Activated T-cell treated with anti-CD3 and anti-CD28 coated beads for 24 hours (primary cell): ENCODE measurements at regions not wholly inside any gene's neighbourhood (a gene's known extent, or its start where the extent isn't known, plus 50 kb on each side); places are given as distances from the start of the nearest gene placed in this dataset.

ENCODE experiments used
- DNase-seq: peaks from one replicate; pipeline ENCODE4 v3.0.0-alpha.2; 2020; ENCODE audit warnings: low read depth

DNA sequence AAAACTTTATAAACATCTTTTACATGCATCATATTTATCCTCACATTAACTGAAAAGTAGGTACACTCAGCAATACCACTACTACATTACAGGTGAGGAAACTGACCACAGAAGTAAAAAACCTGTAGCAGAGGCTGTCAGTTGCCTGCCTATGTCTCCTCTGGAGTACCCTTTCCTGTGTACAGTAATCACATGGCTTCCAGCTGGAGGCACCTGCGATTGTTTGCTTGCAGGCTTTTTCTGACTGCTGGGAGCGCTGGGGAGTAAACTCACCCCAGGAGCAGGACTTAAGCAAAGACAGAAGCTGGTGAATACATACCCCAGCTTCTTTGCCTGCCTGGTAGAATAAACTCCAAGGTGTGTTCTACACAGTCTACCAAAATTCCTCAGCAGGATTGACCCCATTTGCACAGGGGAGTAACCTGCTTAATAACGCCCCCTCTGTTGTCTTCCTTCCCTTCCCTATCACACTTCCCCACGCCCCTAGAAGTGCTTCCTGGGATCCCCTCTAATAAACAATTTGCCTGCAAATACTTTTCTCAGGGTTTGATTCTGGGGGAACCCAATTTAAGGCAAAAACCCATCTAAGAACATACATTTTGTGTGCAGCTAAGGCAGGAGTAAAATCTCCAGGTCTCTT is 138.9 kb downstream of the PTH2R start:
- no peak for DNase-seq

DNA sequence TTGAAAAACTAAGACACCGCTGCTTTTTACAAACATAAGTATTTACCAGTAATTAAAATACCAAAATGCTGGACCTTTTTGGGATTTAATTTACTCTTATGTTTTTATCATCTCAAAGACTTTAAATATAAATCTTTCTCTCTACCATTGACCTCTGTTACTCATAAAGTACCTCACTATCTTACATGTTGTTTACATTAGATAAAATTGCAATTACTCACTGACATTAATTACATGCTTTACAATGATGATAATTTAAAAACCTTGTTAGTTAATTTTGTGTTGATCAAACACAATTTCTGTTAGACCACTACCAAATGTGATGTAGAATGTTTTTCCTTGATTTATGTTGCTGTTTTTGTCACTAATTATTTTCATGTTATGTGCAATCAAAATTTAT is 139.5 kb downstream of the PTH2R start:
- DNase-seq, result no peak

DNA sequence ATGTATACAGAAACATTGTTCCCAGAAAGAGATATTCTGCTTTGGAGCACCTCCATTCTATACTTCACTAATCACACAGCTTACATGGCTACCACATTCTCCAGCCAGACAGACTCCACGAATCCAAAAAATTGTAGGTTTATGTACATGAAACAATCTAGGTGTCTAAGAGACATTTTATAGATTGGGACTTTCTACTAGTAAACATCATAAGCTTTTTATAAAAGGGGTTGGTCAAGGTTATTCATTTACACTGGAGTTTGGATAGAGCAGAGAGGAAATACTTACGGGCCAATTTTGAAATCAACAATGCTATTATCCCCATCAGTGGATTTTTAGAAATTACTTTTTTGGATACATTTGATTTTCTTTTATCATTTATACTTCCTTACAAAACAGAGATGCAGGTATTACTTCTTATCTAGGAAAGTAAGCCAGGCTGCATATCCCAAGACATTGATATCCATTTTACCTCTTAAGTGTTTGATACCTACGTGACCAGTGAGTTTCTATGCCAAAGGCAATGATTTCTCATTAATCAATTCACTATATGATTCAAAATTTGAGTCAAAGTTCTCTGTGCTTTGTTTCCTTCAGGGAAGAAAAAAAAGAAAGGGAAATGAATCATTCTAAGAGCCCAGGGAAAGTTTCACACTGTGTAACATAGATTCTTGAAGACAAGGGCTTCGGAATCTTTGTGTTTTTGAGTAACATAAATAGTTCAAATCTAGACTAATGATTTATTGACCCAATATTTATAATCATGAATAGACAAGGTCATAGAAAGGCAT is 140.5 kb downstream of the PTH2R start:
- no peak for DNase-seq

DNA sequence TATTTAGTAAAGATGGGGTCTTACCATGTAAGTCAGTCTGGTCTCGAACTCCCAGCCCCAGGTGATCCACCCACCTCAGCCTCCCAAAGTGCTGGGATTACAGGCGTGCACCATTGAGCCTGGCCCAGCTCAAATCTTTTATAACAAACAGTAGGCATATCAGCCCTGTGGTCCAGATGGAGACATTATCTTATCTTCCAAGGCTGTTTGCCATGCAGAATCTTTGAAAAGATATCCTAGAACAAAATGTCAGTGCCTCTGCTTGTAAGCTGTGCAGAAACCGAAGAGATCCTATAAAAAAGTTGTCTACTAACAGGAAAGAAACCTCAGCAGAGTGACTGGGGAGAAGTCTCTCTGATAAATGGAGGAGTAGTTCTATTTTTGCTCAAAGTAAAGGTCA is 142.1 kb downstream of the PTH2R start:
- no peak for DNase-seq

DNA sequence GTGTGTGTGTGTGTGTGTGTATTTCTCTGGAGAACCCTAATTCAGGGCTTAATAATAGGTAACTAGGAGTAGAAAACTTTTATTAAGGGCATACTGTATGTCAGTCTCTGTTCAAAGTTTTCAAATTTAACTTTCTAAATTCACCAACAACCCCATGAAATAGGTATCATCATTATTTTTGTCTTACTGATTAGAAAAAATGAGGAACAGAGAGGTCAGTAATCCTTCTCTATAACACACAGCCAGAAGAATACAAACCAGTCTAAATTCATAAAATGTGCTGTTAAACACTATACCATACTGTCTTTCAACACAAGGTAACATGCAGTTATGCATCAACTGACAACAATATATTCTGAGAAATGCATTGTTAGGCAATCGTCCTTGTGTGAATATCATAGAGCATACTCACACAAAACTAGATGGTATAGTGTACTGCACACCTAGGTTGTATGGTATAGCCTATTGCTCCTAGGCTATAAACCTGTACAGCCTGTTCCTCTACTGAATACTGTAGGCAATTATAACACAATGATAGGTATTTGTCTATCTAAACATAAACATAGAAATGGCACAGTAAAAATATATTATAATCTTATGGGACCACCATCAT is 143.1 kb downstream of the PTH2R start:
- no peak for DNase-seq

DNA sequence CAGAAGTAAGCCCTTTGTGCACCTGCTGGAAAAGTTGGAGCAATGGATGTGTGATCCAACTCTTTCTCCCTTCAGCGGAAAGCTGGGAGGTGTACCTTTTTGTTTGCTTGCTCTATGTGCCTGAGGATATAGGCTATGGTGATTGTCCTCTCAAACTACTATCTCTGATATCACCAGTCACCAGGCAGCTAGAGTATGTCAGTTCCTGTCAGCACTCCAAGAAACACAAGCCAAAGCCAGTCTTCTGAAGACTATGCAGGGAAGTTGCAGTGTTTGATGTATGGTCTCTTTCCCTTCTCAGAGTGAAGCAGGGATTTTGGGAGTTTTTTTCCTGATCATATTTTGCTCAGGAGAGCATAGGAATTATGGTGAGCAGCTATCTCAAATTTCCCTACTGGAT is 146.4 kb downstream of the PTH2R start:
- no peak for DNase-seq

DNA sequence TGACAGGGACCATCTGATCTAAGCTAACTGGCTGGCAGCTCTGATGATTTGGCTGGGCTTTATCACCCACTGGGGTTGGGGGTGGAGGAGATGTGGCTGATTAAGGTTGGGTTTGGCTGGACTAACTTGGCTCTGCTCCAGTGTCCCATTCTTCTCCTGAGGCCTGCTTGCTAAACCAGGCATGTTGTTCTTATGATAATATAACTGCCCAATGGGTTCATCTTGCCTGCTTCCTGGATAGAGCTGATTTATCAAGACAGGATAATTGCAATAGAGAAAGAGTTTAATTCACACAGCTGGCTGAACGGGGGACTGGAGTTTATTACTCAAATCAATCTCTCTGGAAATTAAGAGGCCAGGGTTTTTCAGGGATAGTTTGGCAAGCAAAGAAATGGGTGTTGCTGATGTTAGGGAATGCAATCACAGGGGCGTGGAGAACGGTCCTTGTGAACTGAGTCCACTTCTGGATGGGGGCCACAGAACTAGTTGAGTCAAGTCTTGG is 150.4 kb downstream of the PTH2R start:
- no peak for DNase-seq

DNA sequence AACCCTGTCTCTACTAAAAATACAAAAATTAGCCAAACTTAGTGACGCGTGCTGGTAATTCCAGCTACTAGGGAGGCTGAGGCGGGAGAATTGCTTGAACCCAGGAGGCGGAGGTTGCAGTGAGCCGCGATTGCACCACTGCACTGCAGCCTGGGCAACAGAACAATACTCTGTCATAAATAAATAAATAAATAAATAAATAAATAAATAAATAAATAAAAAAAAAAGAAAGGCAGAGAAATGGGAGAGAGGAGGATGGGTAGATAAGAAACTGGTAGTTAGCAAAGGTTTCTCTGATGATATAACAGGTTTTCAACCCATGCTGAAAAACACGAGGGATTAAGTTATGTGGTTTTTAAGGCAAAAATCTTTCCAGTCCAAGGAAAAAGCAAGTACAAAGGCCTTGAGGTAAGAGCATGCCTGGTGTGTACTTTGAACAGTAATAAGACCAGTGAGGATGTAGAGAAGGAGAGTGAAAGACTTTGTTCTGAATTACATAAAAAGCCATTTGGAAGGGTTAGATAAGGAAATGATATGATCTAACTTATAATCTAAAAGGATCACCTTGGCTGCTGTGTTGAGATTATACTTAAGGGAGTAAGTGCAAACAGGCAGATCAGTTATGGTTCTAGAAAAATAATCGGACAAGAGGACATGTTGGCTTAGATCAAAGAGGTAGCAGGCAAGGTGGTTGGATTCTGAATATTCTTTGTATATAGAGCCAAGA is 159.3 kb downstream of the PTH2R start:
- no peak for DNase-seq

DNA sequence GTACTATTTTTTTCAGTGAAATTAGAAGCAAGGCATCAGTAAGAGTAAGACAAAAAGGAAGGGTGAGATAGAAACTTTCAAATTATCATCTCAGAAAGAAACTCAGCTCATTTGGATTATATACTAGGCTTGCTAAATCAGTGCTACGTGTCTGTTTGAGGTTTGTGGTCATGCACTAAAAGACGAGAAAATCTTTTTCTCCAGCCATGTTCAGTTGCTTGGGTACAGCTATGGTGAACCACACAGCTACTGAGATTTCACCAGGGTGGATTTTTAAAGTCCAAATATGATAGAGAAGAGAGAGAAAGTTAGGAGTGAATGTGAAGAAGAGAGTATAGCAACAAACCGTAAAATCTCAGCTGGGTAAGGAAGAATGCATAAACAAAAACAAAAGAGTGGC is 161.6 kb downstream of the PTH2R start:
- no peak for DNase-seq

DNA sequence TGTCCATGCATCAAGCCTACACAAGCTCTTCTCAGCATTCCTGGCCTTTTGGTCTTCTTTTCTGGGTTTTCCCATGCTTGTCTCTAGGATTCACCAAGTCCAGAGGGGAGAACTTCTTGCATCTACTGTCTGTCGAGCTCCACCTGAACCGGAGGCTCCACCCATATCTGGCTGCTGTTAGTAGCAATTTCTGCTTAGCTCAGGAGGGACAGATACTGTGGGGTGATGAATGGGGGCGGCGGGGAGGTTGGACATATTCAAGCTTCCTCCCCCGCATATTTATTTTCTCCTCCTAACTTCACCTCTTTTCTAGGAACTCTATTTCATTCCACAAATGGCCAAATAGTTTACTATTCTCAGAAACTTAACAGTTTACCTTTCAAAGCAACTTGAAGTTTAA is 163.5 kb downstream of the PTH2R start:
- DNase-seq, result no peak

DNA sequence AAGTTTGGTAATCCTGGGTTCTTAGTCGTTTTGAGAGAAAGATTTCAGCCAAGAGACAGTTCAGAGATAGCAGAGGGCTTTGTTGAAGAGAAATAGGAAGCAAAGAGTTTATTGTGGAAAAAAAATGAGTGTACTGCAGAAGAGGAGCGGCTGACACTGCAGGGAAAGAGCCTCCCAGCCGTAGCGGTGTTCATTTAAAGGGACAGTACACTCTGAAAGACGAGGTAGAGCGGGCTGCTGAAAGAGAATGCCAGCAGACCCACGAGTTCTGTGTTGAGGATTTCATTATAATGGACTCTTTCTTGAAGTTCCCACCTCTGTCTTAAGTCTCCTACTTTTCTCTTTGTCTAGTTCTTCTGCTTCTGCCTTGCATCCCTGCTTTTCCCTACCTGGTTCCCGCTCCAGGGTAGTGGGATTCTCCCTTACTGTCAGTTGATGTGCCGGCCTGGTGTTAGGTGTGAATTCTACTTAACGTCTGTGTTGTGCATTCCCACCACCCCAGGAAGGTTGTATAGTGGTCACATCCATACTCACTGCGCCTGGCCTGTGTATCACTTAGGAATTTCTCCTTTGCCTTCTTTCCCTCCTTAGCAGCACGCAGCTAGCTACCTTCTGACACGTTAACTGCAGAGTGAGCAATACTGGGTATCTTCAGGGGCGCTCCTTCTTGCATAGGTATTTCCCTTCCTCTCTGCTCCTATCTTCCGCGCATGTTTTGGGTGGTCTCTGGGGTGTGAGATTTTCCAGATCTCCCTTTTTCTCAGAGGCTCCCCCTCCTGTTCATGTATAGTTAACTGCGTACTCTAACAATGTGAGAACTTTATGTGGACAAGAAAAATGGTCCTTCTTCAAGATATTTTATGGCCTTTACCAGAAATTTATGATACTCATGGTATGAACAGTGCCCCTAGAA is 164.5 kb downstream of the PTH2R start:
- DNase-seq, result no peak

DNA sequence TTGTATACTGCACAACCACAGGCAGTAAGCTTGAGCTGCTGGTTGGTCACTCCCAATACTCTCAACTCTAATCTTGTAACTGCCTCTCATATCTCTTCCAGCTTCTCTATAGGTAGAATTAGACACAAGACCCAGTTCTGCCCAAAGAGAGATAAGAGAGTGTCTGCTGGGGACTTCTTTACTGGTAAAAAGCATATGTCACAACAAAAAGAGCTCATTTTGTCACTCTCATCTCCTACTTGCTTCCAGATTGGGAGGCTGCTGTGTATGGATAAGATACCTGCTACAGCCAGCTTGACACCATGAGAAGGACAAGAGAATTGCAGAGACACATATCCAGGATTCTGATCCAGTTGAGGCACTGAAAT is 165.2 kb downstream of the PTH2R start:
- DNase-seq, result no peak

DNA sequence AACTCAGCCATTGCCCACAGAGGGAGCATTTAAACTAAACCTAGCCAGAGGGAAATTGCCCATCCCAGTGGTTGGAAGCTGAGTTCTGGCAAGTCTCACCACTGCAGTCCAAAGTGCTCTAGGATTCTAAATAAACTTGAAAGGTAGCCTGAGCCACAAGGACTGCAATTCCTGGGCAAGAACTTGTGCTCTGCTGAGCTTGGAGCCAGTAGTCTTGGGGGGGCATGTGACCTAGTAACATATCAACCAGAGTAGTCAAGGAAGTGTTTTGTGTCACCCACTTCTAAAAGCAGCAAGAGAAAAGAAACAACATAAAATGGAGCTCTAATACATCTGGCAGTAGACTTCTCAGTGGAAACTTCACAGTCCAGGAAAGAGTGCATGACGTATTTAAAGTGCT is 167.0 kb downstream of the PTH2R start:
- no peak for DNase-seq

DNA sequence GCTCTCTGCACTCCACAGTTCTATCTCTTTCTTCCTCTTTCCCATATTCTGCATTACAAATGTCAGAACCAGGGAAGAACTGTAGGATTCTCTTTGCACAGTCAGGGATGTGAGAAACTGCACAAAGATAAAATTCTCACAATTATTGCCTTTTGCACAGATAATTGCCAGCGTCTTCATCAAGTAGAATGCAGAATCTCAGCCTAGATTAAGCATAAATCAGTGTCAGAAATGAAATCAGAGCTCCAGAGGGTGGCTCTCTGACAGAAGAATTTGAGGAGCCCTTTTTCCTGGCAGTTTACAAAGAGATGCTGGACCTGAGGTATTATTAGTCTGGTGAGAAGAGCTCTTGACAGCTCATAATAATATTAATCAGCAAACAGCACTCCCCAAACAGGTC is 173.1 kb downstream of the PTH2R start:
- no peak for DNase-seq

DNA sequence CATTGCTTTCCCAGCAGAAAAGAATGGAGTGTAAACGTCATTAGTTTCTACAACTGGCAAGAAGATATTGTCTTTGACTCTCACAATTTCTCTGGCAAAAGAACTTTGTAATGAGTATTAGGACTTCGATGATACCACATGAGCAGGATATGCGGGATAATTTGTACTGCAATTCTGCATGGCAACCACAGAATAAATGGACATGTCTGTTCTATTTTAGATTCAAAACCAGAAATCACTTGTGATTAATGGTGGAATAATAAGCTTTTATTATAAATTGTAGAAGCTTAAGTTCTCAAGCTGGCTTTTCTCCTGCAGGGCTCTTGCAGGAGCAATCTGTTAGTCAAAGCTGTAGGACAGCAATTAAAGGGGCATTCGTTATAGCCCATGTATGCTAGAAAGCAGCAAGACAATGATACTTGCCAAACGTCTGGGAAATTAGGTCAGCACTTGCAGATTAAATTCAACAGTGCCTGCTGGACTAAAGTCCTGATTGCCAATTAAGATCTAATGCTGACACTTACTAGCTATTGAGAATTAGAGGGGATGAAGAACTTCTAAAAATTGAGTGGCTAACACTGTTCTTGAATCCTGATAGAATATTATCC is 177.9 kb downstream of the PTH2R start:
- no peak for DNase-seq

DNA sequence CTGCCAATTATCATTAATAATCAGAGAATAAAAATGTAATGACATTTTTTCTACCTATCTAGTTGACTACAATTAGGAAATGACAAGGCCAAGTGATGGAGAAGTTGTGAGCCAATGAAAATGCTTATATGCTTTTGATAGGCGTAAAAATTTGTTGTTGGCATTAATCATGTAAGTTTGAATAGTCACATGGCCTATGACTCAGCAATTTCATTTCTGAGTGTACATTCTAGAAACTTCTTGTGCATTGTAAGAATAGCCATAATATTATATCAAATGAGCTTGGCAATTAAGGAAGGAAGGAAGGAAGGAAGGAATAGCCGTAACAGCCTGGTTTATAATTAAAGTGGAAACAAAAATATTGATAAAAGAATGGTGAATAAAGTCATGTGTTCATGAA is 179.9 kb downstream of the PTH2R start:
- DNase-seq, result no peak

DNA sequence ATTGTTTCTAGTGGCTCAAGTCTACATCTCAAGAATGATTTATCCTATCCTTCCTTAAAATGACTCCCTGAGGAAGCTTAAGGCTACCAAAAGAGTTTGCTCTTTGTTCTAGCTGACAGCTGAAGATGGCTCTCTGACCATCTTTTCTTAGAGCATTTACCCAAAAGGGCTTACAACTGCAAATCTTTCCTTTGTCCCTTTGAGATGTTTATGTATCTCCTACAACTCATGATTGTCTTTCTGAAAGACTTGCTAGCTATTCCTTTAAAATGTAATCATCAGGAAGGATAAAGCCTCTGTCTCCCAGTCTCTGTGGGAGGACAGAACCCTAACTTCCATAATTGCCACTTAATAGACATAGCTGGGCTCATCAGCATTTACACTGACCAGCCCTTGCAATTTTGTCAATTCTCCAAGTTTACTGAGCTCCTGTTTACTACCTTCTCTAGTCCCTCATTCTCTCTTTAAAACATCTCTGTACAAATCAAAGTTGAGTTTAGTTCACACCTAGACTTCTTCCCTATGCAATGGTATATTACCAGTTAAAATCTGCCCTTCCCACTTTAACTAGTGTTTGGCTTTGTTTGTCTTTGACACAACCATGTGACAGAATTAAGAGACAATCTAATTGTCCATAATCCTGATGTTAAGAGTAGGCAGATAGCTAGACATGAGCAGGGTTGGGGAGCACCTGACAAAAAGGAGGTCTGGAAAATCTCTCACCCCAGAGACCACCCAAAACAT is 188.2 kb downstream of the PTH2R start:
- no peak for DNase-seq

DNA sequence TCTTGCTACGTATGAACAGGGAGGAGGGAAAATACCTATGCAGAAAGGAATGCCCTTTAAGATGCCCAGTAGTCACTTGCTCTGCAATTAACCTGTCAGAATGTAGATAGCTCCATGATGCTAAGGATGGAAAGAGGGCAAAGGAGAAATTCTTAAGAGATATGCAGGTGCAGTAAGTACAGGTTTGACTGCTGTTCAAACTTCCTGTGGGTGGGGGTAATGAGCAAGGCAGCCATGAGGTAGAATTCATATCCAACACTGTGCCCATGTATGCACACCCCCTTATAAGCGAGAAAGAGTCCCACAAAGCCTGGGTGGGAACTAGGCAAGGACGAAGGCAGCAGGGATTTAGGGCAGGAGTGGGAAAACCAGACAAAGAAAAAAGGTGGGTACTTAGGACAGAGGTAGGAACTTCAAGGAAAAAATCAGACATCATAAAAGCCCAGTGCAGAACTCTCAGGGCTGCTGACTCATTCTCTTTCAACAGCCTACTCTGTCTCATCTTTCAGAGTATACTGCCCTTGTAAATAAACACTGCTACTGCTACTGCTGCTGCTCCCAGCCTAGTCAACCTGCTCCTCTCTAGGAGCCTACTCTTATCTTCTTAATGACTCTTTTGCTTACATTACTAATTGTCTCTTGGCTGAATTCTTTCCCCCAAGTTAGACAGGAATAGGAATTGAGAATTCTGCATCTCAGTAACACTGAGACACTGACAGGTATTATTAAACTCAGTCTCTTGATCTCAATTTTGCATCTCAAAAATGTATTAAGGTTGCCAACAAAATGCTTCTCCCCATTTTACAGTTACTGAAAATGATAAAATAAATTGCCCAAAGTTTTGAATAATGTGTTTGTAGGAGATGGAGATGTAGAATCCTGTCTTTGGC is 189.0 kb downstream of the PTH2R start:
- DNase-seq, result no peak

DNA sequence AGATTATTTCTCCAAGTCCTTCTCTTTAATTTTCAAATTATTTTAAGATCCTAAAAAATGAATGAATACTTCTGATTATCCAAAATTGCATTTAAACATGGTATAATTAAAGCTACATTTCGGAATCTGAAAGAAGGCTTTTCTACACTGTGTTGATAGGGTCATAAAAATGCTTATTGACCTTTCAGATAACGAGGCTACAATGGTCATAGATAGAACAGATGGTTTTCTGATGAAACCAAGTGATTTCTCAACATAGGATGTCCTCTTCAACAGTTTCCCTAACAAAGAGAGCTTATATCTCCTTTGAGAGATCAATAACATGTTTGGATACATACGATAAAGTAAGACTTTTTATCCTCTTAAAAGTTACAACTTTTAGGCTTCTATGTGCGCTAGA is 201.1 kb downstream of the PTH2R start:
- no peak for DNase-seq
